ENCODE measurements at regions not wholly inside any gene's neighbourhood (a gene's known extent, or its start where the extent isn't known, plus 50 kb on each side); places are given as distances from the start of the nearest gene placed in this dataset.

DNA sequence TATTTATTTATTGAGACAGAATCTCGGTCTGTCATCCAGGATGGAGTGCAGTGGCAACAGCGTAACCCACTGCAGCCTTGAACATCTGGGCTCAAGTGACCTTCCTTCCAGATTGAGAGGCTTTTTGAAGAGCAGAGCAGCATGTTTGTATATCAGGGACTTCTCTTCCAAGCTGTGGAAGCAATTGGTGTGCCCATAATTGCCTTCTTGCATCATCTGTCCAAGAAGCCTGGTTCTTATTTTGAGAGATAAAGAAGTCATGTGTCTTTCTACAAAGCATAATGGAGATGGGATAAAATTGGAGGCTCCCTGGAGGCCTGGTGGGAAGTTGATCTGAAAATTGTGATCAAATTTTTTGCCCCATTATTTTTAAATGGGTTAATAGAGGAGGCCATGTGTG is 183.8 kb upstream of the MCTP2 start:
- no peak for DNase-seq

DNA sequence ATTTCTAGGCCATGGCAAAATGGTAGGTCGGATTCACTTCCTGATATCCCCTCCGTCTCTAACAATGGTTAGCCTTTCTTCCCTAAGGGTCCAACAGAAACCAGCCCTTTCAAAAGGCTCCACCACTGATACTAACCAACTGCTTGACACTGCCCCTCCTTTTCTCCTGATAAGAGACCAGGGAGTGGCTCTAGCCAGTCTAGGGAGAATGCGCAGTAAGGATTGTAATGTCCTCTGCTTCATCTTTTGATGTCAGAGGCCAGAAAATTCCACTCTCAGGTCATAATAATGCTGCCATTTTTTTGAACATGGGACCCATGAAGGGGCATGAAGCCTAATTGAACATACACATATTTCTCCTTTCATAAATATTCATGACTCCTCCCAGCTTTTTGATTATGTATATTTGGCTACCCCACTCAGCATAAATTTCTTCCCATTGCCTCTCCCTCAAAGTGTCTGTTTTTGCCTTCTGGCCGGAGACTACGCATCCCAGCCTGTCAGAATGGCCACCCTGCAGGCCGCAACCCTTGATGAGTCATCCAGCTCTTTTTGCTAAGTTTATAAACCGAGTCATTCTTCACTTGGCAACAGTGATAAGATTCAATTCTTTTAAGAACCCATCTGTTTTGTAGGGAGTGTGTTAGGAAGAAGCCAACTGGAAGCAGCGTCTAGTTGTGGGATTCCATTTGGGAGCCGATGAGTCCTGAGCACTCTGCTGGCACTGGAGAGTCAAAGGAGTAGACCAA is 189.0 kb upstream of the MCTP2 start:
- no peak for DNase-seq

DNA sequence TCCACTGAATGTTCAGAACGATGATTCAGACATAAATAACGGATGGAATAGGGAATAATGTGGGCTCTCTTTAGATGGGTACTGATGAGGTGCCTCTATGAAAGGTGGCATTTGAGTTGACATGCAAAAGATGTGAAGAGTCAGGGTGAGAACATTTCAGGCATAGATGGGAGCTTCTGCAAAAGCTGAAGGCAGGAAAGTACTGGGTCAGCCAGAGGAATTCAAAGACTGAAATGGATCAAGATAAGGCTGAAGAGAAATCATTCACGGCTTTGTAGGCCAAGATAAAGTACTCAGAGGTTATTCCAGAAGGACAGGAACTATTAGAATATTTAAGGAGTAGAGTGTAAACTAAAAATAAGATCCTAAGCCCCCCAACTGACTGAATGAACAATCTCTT is 189.6 kb upstream of the MCTP2 start:
- no peak for DNase-seq

DNA sequence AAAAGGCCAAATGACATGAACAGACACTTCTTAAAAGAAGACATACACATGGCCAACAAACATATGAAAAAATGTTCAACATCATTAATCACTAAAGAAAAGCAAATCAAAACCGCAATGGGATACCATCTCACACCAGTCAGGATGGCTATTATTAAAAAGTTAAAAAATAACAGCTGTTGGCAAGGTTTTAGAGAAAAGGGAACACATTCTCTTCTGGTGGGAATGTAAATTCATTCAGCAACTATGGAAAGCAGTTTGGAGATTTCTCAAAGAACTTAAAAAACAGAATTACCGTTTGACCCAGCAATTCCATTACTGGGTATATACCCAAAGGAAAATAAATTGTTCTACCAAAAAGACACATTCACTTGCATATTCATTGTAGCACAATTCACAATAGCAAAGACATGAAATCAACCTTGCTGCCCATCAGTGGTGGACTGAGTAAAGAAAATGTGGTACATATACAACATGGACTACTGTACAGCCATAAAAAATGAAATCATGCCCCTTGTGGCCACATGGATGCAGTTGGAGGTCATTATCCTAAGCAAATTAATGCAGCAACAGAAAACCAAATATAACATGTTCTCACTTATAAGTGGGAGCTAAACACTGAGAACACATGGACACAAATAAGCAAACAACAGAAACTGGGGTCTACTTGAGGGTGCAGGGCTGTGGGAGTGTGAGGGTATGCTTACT is 190.7 kb upstream of the MCTP2 start:
- no peak for DNase-seq

DNA sequence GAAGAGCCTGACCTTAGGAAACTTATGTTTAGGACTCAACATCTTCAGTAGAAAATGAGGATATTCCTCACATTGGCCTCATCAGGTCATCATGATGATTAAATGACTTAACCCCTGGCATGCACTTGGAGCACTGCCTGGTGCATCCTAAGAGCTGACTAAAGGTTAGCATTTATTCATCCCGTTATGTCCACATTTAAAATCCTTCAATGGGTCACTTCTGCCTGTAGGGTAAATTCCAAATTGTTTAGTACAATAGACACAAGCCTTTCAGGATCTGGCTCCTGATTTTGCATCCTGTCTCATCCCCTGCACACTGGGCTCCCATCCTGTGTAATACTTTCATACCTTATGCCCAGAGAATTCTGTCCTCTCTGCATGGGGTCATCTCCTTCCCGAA is 195.2 kb upstream of the MCTP2 start:
- no peak for DNase-seq

DNA sequence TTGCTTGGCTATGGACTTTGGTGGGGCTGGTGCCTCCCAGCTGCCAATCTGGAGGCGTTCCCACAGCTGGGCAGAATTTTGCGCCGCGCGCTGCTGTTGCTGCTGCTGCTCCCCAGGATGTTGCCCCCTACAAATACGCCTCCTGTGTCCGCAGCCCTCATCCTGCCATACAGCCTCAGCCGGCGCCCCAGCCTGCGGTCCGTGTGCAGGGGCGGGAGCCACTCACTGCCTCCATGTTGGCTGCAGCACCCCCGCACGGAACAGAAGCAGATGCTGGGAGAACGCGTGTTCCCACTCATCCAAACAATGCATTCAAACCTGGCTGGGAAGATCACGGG is 197.7 kb upstream of the MCTP2 start:
- no peak for DNase-seq

DNA sequence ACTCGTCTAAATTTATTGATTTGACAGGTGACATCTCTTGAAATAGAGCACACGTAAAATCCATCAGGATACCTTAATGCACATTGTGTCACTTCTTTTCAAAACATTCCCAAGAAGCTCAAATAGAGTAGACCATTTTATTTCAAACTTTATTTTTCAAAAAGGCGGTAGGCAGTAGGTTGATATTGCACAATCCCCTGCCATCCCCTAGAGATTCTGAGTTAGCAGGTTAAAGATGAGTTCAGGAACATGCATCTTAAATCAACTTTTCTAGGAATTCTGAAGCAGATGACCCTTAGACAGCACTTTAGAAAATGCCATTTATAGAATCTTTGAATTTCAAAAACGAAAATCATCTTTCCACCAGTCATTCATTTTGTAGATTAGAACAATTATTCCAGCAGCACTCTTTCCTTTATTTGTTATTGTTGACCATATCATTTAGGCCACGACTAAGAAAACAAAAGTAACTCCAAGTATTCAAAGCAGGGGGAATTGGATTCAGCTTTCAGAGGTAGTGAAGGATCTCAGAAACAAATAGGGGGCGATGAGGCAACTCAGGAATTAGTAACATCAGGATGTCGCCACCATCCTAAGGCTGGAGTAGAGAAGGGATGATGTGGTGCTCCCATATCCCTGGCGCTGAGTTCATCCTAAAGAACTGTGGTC is 198.2 kb upstream of the MCTP2 start:
- no peak for DNase-seq

DNA sequence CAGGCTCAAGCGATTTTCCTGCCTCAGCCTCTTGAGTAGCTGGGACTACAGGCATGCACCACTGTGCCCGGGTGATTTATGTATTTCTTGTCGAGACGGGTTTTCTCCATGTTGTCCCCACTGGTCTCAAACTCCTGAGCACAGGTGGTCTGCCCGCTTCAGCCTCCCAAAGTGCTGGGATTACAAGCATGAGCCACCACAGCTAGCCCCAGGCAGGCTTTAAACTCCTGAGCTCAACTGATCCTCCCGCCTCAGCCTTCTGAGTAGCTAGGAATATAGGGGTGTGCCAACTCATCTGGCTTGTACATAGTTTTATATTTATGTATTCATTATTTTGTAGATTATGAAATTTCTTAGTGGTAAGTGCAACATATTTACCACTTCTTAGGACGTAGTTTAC is 198.8 kb upstream of the MCTP2 start:
- DNase-seq: no peak

DNA sequence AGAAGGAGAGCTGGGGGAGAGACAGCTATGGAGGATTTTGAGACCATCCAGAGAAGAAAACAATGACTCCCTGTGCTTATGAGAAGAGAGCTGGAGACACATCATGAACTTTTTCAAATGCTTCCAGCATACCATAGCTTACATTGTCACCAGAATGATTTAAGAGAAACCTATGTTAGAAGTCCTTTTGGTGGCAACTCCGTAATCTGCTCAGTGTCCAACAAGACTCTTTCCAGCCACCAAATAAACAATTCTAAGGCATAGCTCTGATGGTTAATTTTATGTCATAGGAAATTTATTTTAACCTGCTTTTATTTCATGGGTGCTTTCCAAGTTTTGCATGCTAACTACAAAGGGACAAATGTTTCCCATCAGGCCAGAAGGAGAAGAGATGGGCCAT is 200.3 kb upstream of the MCTP2 start:
- no peak for DNase-seq

DNA sequence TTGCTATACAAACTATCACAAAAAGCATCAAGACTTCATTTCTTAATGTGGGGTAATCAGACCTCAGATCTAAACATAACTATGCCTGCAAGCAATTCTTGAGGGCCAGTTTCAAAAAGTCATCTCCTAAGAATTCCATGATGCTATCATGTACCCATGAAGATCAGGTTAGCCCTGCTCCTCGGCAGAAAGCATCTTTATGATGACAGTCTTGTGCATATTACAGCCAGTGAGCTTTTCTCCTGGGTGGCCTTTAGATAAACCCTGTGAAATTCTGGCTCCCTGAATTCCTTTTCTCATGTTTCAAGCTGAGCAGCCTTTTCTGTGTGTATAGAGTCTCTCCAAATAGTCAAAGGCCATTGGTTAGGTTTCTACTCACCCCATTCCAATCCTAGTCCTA is 201.9 kb upstream of the MCTP2 start:
- DNase-seq: no peak

DNA sequence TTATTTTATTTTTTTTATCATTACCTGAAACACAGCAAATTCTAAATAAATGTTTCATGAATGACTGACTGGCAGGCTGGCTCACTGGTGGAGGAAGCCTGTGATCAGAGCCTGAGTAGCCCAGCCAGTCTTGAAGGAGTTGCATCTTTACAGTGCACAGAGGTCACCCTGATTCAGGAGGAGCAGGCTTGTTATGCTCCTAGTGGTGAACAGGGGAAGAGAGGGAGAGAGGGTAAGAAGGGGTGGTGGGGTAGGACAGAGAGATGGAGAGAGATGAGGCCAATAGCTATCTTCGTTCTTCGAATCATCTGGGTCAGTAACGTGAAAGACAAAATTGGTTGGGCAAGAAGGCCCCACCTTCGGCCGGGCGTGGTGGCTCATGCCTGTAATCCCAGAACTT is 202.6 kb upstream of the MCTP2 start:
- DNase-seq: no peak

DNA sequence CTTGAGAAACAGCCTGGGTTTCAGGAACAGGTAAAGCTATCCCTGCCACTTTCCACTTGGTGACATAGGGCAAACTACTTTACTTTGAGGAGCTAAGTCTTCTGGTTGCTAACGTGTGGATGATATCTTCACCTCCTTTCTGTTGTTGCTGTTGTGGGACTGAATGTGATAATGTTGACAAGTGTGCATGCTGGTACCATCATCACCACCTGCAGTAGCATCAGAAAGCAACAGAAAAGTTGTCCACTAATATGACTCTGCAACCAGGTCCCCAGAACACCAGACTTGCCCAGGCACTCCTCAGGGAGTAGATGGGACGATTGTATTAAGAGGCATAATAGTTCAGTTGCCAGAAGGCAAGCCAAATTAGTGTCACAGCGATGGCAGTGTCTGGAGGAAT is 203.2 kb upstream of the MCTP2 start:
- DNase-seq: no peak

DNA sequence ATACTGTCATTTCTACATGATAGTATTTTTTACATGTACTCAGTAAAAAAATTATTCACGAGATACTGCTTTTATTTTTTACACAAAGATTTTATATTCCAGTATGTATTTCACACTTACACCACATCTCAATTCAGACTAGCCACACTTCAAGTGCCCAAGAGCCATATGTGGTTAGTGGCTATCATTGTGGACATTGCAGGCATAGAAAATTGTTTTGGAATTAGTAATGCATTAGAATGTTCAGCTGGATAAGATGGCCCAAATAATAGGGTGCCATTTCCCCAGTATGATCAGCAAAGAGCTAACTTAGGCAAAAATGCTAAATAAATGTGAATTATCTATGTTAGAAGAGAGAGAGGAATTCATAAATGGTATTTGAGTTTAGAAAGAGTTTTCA is 203.8 kb upstream of the MCTP2 start:
- DNase-seq: no peak

DNA sequence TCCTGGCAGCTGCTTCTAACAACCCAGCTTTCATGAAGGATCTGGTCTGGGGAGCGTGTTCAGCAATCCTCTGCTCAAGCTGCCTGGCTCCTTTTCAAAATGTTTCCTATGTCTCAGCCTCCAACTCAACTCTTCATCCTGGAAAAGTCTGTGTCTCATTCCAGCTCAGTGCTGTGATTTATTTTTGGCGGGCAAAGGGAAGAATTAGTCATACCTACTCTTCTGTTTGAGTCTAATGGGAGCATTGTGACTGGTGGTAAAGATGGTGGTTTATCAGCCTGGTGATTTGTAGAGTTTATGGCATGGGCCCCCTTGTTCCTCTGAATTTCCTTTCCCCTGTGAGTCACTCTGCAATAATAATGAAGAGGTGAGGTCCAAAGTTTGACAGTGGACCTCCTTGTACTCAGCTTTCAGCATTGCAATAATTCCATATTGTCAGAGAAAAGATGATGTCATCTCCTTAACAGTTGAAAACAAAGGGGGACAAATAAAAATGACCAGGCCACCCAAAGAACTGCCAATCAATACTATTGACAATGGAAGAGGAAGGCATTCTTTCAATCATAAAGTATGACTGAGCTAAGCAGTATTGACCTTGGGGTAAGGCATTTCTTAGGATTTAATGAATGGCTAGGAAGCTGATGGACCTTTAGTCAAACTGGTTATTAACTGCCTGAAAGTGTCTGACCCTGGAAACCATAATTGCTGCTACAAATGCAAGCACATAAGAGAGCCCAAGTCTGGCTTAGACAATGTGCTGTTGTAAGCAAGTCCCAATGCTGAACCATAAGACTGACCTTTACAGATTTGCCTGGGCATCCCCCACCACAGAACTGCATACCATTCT is 204.7 kb upstream of the MCTP2 start:
- DNase-seq: no peak

DNA sequence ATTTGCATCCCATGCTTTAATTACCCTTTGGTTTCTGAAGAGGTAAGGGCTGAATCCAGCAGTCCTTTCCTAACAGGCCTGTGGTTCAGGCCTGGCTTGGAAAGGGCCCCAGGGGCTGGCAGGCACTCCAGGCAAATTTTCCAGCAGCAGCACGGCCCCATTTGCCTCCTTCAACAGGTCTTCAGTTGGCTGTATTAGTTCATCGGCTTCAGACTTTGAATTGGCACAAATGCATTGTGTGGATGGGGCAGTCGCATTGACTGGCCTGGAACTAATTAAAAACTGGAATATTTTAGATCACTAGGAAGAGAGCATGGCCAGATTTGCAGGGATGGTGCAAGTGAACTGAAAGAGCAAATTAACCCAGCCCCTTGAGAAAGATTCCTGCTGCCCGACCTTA is 207.8 kb upstream of the MCTP2 start:
- DNase-seq: no peak

DNA sequence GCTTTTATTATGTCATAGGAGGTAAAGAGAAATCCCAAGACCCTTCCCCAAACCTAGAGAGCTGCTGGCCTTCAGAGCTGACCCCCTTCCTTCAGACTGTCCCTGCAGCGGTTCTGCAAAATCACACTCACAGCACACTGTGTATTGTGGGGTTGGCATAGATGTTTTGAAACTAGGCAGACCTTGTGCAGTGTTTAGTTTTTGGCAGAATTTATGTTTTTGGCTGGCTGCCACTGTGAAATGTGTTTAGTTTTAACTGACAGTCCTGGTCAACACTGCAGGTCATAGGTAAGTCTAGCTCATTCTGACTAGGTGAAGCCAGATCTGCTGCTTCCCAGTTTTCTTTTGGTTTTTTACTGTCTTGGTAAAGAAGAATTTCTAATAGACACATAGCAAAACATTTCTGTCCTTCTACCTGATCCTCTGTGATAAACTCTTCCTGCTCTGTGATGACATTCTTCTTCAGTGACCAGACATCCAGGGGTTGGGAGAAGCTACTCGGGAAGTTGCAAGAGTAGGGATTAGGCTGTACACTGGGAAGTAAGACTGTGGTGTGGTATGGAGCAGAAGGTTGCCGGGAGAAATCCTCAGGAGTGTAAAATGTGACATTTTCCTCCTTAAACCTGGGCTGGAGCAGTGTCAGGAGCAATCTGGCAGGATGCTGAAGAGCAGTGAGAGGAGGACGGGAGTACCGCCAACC is 209.6 kb upstream of the MCTP2 start:
- DNase-seq: no peak

DNA sequence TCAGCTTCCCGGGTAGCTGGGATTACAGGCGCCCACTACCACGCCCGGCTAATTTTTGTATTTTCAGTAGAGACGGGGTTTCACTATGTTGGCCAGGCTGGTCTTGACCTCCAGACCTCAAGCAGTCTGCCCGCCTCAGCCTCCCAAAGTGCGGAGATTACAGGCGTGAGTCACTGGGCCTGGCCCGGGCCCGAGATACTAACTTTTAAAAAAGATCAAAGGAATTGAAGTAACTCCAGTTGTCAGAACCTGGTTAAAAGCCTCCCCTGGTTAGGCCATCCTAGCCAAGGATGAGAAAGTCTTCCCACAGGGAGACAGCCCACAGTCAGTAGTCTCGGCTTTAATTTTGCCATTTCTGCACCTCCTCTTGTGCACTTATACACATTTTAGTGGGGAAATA is 212.3 kb upstream of the MCTP2 start:
- no peak for DNase-seq

DNA sequence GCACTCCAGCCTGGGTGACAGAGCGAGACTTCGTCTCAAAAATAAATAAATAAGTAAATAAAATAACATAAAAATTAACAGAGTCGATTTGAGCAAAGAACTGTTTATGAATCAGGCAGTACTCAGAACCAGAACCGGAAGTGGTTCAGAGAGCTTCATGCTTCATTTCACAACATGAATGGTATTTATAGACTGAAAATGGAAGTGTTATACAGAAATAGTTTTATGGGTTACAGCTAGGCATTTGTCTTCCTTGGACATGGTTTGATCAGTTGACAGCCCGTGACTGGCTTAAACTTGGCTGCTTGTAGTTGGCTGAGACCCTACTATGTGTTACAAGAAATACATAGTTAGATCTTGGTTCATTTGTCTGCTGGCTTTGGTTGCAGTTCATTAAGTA is 216.0 kb upstream of the MCTP2 start:
- DNase-seq: no peak

DNA sequence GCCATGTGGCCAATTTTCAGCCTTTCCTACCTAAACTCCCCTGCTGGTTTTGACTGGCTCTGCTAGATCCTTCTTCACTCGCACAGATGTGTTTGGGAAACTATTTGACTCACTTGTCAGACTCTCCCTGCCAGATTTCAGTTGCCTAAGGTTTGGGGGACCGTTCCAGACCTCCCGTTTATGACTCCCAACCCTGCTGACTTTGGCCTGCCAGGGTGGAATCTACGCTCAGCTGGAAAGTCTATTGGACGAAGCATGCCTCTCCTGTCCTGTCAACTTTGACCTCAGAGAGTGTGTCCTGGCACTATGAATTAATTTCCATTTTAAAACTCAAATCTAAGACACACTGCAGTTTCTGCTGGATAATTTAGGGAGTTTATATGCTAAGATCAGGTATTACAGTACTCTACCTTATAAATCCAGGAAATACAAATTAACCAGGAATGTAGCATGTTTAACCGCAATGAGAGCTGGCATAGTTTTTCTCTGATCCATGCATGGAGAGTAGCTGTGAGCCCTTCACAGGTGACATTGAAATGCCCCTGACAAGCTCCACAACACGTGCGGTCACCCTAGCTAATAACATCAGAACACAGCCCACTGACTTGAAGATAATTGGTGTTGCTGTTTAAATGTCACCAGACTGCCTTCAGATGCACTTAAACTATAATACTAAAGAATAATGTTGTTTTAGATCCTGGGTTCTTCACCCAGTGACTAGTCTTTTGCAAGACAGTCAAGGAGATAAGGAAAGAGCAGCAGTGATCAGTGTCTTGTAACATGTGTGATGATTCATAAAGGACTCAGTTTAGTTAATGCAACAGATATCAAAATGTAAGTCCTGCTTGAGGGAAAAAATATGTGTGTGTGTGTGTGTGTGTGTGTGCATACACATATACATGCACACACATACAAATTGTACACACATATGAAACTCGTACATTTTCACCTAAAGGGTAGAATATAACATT is 223.0 kb upstream of the MCTP2 start:
- DNase-seq: no peak

DNA sequence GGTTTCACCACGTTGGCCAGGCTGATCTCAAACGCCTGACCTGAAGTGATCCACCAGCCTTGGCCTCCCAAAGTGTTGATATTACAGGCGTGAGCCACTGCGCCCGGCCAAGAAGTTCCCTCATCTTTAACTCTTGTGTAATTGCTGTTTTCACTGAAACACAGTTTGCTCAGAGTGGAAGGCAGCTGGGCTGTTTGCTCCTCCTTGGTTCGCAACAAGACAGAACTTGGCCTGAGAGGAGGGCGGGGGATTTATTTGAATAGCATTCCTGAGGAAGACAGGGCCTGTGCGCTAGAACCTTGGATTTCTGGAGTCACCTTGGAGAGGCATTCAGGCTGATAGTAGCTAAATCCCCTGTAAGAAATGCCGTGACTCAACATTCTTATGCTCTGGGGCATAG is 226.7 kb upstream of the MCTP2 start:
- no peak for DNase-seq

DNA sequence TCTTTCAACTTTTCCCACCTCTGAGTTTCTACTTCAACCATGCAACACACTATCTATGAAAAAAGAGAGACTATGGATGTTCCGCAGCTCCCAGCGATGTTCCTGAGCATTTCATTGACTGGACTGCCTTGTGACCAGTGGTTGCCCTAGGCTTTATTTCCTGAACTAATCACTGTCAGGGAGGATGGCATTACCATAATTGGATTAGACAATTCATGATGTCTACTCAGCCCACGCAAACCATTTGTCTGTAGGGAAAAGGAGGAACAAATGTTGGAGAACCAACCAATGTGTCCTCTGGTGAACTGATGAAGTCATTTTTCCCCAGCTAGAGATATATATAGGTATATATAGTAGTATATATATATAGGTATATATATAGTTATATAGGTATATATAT is 229.3 kb upstream of the MCTP2 start:
- no peak for DNase-seq
